ENCODE measurements at regions not wholly inside any gene's neighbourhood (a gene's known extent, or its start where the extent isn't known, plus 50 kb on each side); places are given as distances from the start of the nearest gene placed in this dataset.

- H3K79me1 ChIP-seq (ENCODE audit: low read depth in 1 of 2, low read length in 2 of 2), result no peaks in the 10 kb centered on the region
- BruUV-seq (replicated peaks), result no TSS peak
- POLR2A ChIA-PET (ENCODE audit: unreplicated experiment), result no interaction called here
- H2BK120ac ChIP-seq (ENCODE audit: low read depth, low read length), result no peak overlapping the region
- no peak overlapping the region for H3K23ac ChIP-seq (ENCODE audit: low read depth, low read length)
- H2BK15ac ChIP-seq (ENCODE audit: low read depth, low read length), result no peak overlapping the region
- TF ChIP-seq NFE2L2 (IDR thresholded peaks at IDR 0.05; ENCODE audit: low read depth, low read length) (no peak), SMC3 (IDR thresholded peaks at IDR 0.05; ENCODE audit: low read depth, low read length) (no peak), RFX5 (IDR thresholded peaks at IDR 0.05; ENCODE audit: low read depth, low read length) (no peak), RAD21 (IDR thresholded peaks at IDR 0.05; ENCODE audit: low read length) (no peak), ELK1 (IDR thresholded peaks at IDR 0.05; ENCODE audit: borderline replicate concordance, low read depth, low read length) (no peak), CEBPB (IDR thresholded peaks at IDR 0.05; ENCODE audit: low read depth, low read length) (no peak), RCOR1 (IDR thresholded peaks at IDR 0.05; ENCODE audit: insufficient replicate concordance, low read length) (no peak)
- DNase-seq (no peak), ATAC-seq (ENCODE audit: low read depth) (no peak)
- no peaks in the 10 kb centered on the region for H3K36me3 ChIP-seq (ENCODE audit: control insufficient read depth, insufficient read depth, low read length)
- 83% methylated on average over 4 of the region's 13 CpGs; no CpG with 5 or more reads in 1 of the 2 experiments for WGBS, 2 experiments (ENCODE audit: extremely low coverage in 2 of 2, insufficient read length in 1 of 2)
- H3K56ac ChIP-seq (ENCODE audit: extremely low read depth, insufficient read depth, low read length), result no peak overlapping the region
- no peaks in the 10 kb centered on the region for H3K9me3 ChIP-seq (ENCODE audit: control insufficient read depth, insufficient read depth, low read length)
- peaks cover 6% of the 10 kb centered on the region for H3K27me3 ChIP-seq (ENCODE audit: control insufficient read depth, insufficient read depth, low read length)
- no peak overlapping the region for H2BK5ac ChIP-seq (ENCODE audit: low read depth, low read length, poor library complexity, severe bottlenecking)
- H2AFZ ChIP-seq (replicated peaks; ENCODE audit: low read length, poor library complexity), result peak overlapping the region; percentile 23
- H2AK5ac ChIP-seq (ENCODE audit: low read depth, low read length), result no peak overlapping the region
- no peak overlapping the region for H3K14ac ChIP-seq (replicated peaks; ENCODE audit: low read depth, low read length)
- intact Hi-C loops (cut with micrococcal nuclease) (no loop called here), dilution Hi-C loops (cut with HindIII; ENCODE audit: low sequenced_read_pairs, unreplicated experiment) (no loop called here), in situ Hi-C loops (cut with MboI; ENCODE audit: low sequenced_read_pairs) (no loop called here)
- H3K4me3 ChIP-seq (ENCODE audit: insufficient read depth, low read depth, low read length), result no peak overlapping the region
- no peak overlapping the region for H3K4ac ChIP-seq (ENCODE audit: low read depth, low read length)
- H3K4me1 ChIP-seq (ENCODE audit: control insufficient read depth, insufficient read depth, low read length), result peaks cover 5% of the 10 kb centered on the region; the same call in 1 of the 2 replicates
- no peak overlapping the region for H2BK20ac ChIP-seq (ENCODE audit: low read depth, low read length)
- H4K8ac ChIP-seq (ENCODE audit: low read depth in 2 of 2, low read length in 2 of 2), result no peak overlapping the region
- H4K20me1 ChIP-seq (ENCODE audit: insufficient read depth, low read length), result no peaks in the 10 kb centered on the region
- H4K91ac ChIP-seq (ENCODE audit: insufficient read depth, low read depth, low read length), result no peak overlapping the region
- H3K27ac ChIP-seq (ENCODE audit: insufficient read depth, low read length), result no peak overlapping the region
- H3K4me2 ChIP-seq (ENCODE audit: low read depth, low read length), result no peak overlapping the region
- H3K9me1 ChIP-seq (ENCODE audit: insufficient read depth, low read length), result peaks cover 5% of the 10 kb centered on the region; the same call in 1 of the 2 replicates
- H2AK9ac ChIP-seq (replicated peaks; ENCODE audit: low read depth, low read length, poor library complexity), result no peak overlapping the region
- H3K18ac ChIP-seq (ENCODE audit: low read depth, low read length), result no peak overlapping the region
- CTCF ChIA-PET, result no interaction called here
- no peak overlapping the region for H4K5ac ChIP-seq (ENCODE audit: low read depth, low read length)
- H3K9ac ChIP-seq (ENCODE audit: low read depth, low read length), result no peak overlapping the region
Observed at GRCh38 chr9:129256959-129257713, 79.1 kb upstream of the IER5L start.
